ENCODE measurements at regions not wholly inside any gene's neighbourhood (a gene's known extent, or its start where the extent isn't known, plus 50 kb on each side); places are given as distances from the start of the nearest gene placed in this dataset.
"Not testable (repeated sequence)": the region's sequence is repeated elsewhere in the genome, so short reads cannot be mapped to it uniquely, and the experiment has no call there.

DNA sequence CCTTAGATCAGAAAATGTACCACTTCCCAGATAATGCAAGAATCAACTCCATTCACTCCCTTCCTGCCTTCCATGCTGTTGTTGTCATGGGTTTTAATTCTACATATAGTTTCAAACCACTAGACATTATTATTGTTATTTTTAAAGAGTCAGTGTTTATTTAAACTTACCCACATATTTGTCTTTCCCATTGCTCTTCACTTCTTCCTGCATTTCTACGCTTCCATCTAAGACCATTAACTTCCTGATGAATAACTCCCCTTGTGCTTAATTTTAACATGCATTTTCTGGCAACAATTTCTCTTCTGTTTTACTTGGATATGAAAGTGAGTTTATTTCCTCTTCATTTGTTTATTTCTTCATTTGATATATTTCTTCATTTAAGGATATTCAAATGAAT lies 127.1 kb upstream of the FHIT start:
- intact Hi-C loops (cut with DNase I): no loop called here
- no peaks in the 10 kb centered on the region for H3K36me3 ChIP-seq
- ATAC-seq: no peak
- no peak overlapping the region for H3K4me3 ChIP-seq
- H3K9me3 ChIP-seq: no peaks in the 10 kb centered on the region
- DNase-seq: no peak
- H3K4me1 ChIP-seq: no peaks in the 10 kb centered on the region
- H3K27ac ChIP-seq: no peak overlapping the region
- no peaks in the 10 kb centered on the region for H3K27me3 ChIP-seq (ENCODE audit: low read depth)
- TF ChIP-seq CTCF (IDR thresholded peaks at IDR 0.05): no peak

- H3K4me3 ChIP-seq: no peak overlapping the region
- DNase-seq (no peak), ATAC-seq (peak; percentile 66 to 74)
- H3K9me3 ChIP-seq: no peaks in the 10 kb centered on the region
- intact Hi-C loops (cut with DNase I): no loop called here
- no peaks in the 10 kb centered on the region for H3K36me3 ChIP-seq
- peak; percentile 70 for TF ChIP-seq CTCF (IDR thresholded peaks at IDR 0.05)
- H3K27ac ChIP-seq: no peak overlapping the region
- H3K4me1 ChIP-seq: no peaks in the 10 kb centered on the region
- H3K27me3 ChIP-seq (ENCODE audit: low read depth): no peaks in the 10 kb centered on the region
These were observed 130.6 kb upstream of the FHIT start for GRCh38 chr3:61381745-61382392.

DNA sequence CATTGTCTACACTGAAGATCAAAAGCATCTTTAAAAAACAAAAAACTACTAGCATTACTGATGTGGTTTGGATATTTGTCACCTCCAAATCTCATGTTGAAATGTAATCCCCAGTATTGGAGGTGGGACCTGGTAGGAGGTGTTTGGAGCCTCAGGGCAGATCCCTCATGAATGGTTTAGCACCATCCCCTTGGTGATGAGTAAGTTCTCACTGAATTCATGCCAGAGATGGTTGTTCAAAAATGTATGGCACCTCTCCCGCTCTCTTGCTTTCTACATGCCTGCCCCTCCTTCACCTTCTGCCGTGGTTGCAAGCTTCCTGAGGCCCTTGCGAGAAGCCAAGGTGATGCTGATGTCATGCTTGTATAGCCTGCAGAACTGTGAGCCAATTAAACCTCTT lies 136.6 kb upstream of the FHIT start:
- H3K27me3 ChIP-seq (ENCODE audit: low read depth): no peaks in the 10 kb centered on the region
- no peak for DNase-seq

DNA sequence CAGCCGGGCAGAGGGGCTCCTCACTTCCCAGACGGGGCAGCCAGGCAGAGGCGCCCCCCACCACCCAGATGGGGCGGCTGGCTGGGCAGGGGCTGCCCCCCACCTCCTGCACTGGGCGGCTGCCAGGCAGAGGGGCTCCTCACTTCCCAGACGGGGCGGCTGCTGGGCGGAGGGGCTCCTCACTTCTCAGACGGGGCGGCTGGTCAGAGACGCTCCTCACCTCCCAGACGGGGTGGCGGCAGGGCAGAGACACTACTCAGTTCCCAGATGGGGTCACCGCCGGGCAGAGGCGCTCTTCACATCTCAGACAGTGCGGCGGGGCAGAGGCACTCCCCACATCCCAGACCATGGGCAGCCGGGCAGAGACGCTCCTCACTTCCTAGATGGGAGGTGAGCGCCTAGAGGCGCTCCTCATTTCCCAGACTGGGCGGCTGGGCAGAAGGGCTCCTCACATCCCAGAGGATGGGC lies 142.3 kb upstream of the FHIT start:
- DNase-seq; H3K36me3 ChIP-seq; intact Hi-C loops (cut with DNase I); H3K27me3 ChIP-seq (ENCODE audit: low read depth); H3K4me1 ChIP-seq; H3K9me3 ChIP-seq; H3K27ac ChIP-seq; H3K4me3 ChIP-seq; ATAC-seq: not testable (repeated sequence)

More for the DNA sequence above, 136.6 kb upstream of the FHIT start:
- Histone ChIP-seq H3K4me3 (no peak overlapping the region), H3K4me1 (no peaks in the 10 kb centered on the region), H3K9me3 (no peaks in the 10 kb centered on the region), H3K36me3 (no peaks in the 10 kb centered on the region), H3K27ac (no peak overlapping the region)
- intact Hi-C loops (cut with DNase I): no loop called here
- no peak for ATAC-seq
- TF ChIP-seq CTCF (IDR thresholded peaks at IDR 0.05): no peak

GRCh38 chr3:61401359-61401758 lies 150.1 kb upstream of the FHIT start:
- no peaks in the 10 kb centered on the region for H3K9me3 ChIP-seq
- intact Hi-C loops (cut with DNase I): no loop called here
- no peak for TF ChIP-seq CTCF (IDR thresholded peaks at IDR 0.05)
- no peaks in the 10 kb centered on the region for H3K4me1 ChIP-seq
- no peaks in the 10 kb centered on the region for H3K27me3 ChIP-seq (ENCODE audit: low read depth)
- no peak overlapping the region for H3K4me3 ChIP-seq
- H3K36me3 ChIP-seq: no peaks in the 10 kb centered on the region
- no peak for DNase-seq
- H3K27ac ChIP-seq: no peak overlapping the region
- no peak for ATAC-seq

DNA sequence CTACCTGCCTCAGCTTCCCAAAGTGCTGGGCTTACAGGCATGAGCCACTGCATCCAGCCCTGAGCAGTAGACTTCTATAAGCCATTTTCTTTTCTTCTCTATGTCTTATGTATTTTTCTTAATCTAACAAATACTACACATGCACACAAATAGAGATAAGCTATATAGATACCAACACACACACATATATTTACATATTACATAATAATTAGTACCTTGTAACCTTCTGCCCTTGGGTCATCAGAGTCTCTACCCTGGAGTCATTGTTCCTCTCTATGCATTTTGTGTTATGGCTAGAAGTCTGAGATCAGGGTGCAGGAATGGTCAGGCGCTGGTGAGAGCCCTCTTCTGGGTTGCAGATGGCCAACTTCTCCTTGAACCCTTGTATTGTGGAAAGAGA lies 154.0 kb upstream of the PTPRG start:
- DNase-seq (no peak), ATAC-seq (no peak)
- H3K4me3 ChIP-seq: no peak overlapping the region
- no peaks in the 10 kb centered on the region for H3K27me3 ChIP-seq (ENCODE audit: low read depth)
- H3K27ac ChIP-seq: no peak overlapping the region
- intact Hi-C loops (cut with DNase I): no loop called here
- H3K9me3 ChIP-seq: no peaks in the 10 kb centered on the region
- no peaks in the 10 kb centered on the region for H3K36me3 ChIP-seq
- no peaks in the 10 kb centered on the region for H3K4me1 ChIP-seq
- TF ChIP-seq CTCF (IDR thresholded peaks at IDR 0.05): no peak

All from lower lobe of right lung (tissue), 2 donors.